HG02981 (cell line): ENCODE measurements at regions not wholly inside any gene's neighbourhood (a gene's known extent, or its start where the extent isn't known, plus 50 kb on each side); places are given as distances from the start of the nearest gene placed in this dataset.
"Not testable (repeated sequence)": the region's sequence is repeated elsewhere in the genome, so short reads cannot be mapped to it uniquely, and the experiment has no call there.

Source experiments
- ATAC-seq: cut with Tn5 transposase; IDR thresholded peaks from one replicate; pipeline ENCODE4 v1.9.1; 2021; ENCODE audit warnings: mild to moderate bottlenecking, moderate library complexity; ENCODE audit not compliant: unreplicated experiment

DNA sequence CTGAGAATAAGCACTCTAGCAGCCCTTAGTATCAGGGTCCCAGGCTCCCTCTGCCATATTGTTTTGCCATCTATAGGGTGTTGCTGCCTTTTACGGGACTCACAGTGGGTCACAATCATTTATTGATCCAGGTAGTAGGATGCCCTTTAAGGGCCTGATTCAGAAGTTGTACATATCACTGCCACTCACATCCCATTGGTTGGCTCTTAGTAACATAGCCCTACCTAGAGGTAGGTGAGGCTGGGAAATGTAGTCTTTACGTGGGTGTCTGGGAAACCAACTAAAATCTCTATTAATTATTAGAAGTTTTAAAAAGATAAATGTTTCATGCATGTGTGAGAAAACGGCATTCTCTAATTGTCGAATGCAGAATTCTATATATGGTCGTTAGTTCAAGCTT is 78.8 kb upstream of the ATP5PO start:
- ATAC-seq, result no peak

DNA sequence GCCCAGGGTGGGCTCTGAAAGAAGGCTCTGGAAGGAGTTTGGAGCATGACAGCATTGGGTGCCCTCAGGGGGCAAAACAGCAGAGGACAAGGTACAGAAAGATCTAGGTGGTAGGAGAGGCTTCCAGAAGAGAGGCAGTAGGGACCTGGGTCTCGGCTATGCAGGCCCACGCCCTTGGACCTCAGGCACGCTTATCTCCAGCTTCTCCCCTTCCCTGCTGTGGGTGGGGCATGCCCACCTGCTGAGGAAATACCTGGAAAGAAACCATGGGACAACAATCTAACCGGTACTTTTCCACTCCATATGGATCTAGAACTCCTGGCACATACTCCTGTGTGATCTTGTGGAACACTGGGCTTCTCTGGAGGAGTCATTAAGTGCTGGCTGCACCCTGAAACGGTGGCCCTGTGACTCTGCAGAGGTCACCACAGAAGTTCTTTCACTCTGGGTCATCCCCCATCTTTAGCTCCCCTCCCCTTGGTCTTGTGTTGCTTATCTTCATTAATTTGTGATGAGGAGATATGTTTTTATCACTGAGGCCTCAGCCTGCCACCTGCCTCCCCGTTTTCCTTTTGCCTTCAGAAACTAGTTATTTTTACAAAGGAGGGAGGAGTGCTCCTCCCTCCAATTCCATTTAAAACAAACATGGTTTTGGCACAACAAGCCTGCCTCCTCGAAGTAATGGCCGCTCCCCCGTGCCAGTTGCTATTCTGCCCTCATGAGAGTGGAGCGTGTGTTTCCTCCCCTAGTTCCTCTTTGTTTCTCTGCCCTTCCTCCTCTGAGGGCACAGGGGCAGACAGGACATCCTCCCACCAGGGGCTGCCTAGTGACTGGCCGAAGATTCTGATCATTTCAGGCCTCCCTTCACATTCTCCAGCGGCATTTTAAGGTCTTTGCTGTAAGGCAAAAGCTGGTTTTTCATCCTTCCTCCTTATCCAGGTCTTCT is 78.0 kb upstream of the ATP5PO start:
- ATAC-seq, result no peak

DNA sequence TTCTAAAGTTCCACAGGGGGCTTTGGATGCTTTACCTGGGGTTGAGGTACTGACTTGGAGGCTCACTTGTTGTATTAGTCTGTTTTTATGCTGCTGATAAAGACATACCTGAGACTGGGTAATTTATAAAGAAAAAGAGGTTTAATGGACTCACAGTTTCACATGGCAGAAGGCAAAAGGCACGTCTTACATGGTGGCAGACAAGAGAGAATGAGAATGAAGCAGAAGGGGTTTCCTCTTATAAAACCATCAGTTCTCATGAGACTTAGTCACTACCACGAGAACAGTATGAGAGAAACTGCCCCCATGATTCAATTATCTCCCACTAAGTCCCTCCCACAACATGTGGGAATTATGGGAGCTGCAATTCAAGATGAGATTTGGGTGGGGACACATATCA is 76.8 kb upstream of the ATP5PO start:
- not testable (repeated sequence) for ATAC-seq

DNA sequence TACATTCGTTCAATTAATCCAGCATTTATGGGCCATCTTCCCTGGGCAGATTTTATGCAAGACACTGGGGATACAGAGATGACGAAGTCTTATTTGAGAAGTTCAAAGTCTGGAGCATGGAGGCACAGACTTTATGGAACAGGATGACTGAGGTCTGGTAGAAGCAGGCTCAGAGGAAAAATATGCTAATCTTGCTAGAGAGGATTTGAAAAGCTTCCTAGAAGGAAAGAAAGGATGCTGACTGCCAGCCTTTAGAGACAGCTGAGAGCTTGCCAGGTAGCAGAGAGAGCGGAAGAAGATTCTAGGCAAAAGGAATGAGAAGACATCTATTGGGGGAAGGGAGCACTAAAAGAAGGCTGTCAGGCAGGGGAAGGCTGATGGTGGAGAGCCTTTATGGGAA is 75.5 kb upstream of the ATP5PO start:
- ATAC-seq, result no peak

DNA sequence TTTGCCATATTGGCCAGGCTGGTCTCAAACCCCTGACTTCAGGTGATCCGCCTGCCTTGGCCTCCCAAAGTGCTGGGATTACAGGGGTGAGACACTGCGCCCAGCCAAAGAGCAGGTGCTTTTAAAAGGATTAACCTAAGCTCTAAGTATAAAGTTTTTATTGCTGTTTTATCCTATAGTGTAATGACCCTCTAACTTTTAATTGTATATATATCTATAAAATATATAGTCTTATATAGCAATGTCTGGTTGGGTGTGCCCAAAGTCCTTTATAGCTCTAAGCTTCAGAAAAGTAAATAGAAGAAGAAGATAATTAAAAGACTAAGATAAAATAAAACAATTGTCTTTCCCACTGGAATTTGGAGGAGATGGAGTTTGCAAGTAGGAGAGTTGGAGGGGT is 73.8 kb upstream of the ATP5PO start:
- ATAC-seq, result no peak

DNA sequence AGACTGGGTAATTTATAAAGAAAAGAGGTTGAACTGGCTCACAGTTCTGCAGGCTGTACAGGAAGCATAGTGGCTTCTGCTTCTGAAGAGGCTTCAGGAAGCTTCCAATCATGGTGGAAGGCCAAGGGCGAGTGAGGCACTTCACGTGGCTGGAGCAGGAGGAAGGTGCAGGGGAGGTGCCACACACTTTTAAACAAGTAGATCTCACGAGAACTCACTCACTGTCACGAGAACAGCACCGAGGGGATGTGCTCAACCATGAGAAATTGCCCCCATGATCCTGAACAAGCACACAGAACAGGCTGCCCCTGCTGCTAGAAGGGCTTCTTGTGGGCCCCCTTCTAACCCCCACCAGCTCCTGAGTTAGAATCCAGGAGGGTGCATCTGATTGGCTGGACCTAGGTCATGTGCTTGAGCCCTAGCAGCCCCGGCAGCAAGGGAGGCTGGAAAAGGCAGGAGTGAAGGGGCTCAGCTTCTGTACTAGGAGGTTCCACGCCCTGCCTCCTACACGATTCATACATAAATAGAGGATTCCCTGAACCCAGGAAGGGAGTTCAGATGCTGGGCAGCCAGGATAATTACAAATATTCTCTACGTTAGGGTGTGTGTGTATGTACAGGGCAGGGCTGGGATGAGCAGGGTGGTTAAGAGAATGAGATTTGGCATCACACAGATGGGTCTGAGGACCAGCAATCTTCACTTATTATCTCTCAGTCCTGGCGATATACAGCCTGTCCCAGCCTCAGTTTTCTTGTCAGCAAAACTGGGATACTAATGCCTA is 72.8 kb upstream of the ATP5PO start:
- no peak for ATAC-seq

DNA sequence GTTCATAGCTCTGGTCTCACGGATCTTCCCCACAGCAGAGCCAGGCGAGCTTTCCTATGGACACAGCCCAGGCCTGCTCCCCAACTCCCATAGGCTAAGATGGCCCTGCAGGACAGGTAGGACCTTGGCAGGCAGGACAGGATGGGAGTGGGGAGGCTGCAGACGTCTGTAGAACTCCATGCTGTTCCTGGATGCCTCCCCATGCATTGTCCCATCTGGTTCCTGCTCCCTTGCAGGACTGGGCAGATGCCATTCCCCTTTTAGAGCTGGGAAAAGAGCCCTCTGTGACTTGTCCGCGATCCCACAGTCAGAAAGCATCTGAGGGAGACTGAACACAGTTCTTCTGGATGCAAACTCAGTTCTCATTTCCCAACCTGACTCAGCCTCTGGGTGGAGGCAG is 71.9 kb upstream of the ATP5PO start:
- ATAC-seq, result no peak

DNA sequence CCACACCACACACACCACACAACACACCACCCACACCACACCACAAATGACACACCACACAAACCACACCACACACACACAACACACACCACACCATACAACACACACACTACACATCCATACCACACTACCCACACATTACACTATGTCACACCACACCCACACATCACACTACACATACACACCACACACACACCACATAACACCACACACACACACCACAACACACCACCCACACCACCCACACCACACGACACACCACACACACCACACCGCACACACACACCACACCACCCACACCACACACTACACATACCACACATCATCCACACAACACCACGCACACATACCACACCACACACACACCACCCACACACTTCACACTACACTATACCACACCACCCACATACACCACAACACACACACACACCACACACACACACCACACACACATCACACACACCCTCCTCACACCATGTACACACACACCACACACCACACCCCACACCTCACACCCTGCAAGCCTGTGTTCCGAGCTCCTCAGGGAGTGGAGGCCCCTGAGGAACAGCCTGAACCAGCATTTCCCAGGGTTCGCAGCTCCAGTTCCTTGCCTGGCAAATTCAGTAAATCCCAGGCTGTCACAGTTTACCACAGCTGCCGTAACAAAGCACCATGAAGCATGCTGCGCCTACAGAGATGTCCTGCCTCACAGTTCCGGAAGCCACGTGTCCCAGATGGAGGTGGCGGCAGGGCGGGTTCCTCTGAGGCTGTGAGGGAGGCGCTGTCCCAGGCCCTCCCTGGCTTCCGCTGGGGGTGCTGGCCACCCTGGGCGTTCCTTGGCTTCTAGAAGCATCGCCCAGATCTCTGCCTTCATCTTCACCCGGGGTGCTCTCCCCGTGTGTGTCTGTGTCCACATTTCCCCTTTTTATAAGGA is 69.8 kb upstream of the ATP5PO start:
- no peak for ATAC-seq

DNA sequence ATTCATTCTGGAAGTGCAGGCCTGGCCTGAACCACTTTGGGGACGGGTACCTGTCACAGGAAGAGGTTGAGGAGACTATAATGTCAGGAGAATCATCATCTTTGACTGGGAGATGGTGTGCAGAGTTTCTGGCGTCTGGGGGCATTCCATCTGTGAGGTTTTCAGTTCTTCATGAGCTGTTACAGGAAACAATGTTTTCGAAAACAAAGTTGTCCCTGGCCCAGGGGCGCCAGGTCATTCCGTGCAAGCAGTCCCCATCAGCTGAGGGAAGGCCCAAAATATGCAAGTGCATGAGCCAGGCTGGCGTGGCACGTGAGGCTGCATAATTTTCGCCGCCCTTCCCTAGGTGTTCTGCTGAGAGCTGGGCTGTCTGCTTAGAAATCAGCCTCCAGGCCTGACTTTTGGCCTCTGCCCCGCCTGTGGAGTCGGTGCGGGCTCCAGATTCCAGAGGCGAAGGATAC is 68.4 kb upstream of the ATP5PO start:
- no peak for ATAC-seq

DNA sequence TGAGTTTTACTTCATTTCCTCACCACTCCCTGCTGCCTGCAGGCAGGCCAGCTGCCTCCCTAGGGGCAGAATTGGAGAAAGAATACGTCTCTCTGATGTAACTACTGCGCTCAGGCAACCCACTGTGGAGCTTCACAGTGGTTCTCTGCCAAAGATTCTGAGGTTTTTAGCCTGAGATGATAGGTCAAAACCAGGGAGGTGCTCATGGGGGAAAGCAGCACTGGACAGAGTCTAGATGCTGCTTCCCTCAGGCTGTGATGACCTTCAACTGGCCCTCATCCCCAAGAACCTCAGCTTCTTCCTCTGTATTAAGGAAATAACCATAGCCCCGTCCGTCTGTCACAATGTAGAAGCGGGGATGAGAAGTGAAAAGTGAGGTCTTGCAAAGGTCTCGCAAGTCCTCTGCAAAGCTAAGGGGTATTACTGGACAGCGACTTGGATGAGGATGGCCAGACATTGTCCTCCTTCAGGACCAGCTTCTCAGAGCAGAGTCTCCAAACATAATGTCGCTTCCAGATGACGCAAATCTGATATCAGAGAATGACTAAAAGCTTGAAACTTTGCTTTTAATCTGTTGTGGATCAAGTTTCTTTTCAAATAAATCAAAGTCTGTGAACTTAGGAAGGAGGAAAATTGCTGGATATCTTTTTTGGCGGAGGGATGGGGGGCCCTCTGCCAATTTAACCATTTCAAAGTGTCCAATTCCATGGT is 65.9 kb upstream of the ATP5PO start:
- no peak for ATAC-seq

DNA sequence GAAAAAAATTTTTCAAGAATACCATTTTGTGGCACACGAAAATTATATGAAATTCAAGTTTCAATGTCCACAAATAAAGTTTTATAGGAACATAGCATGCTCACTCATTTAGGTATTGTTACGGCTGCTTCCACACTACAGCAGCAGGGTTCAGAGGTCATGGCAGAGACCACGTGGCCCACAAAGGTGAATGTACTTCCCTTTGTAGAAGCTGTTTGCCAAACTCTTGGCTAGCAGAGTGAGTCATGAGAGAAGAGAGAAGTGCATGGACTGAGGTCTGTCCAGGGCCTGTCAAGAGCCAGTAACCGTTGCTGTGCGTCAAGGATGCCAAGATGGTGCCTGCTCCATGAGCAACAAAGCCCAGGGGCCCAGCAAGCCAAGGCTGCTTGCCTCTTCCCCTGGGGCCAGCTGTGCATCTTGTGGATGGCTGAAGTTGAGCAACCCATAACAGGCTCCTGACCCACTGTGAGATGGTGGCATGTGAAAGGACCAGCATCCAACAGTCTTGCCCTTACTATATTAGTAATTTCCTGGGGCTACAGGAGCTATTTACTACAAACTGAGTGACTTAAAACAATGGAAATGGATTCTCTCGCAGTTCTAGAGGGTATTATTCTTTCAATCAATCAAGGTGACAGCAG is 64.8 kb upstream of the ATP5PO start:
- no peak for ATAC-seq

DNA sequence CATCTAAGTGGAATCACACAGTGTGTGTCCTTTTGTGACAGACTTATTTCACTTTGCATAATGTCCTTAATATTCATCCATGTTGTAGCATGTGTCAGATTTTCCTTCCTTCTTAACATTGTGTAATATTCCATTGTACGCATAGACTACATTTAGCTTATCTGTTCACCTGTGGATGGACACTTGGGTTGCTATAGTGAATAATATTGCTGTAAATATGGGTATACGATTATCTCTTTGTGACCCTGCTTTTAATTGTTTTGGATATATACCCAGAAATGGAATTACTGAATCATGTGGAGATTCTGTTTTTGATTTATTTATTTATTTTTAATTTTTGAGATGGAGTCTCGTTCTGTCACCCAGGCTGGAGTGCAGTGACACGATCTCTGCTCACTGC is 63.0 kb upstream of the ATP5PO start:
- no peak for ATAC-seq

DNA sequence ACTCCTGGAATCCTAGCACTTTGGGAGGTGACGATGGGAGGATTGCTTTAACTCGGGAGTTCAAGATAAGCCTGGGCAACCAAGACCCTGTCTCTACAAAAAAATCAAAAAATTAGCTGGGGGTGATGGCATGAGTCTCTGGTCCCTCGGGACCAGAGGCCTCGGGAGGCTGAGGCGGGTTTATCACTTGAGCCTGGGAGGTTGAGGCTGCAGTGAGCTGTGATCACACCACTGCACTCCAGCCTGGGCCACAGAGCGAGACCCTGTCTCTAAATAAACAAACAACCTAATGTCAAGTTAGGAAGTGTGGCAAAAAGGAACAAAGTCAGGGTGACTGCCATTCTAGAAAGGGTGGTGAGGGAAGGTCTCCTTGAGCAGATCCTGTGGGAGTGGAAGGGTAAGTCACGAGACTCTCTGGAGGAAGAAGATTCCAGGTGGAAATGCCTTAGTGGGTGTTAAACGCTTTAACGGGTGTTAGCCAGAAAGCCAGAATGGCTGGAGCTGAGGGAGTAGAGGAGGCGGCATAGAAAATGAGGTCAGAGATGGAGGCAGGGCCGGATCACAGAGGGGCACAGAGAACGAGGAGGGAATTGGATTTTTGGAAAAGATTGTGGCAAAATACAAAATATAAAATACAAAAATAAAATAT is 62.2 kb upstream of the ATP5PO start:
- no peak for ATAC-seq

DNA sequence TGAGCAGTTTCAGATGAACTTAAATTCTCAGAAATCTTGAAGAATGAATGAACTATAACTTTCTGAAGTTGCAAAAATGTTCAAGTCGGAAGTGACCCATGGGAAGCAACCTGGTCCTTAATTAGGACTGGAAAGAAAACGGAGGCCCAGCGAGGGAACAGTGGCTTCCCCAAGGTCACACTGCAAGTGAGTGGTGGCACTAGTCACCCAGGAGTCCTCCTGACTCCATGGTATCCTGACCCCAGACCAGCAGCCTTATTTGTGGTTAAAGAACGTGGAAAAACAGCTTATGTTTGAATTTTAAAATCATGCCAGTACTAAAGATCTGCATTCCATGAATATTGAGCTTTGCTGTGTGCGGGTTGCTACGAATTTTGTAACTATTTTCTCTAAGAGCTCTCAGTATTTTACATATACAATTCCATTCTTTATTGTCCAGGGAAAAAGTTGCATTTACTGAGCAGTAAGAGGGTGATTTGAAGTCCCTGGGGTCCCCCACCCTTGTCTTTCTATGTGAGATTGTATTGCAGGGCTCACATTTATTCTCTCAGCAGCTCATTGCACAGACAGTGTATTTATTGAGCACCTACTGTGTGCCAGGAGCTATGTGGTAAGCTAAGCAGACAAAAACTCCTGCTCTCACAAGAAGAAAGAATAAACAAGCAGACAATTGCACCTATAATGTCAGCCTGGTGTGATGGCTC is 61.6 kb upstream of the ATP5PO start:
- ATAC-seq, result no peak

DNA sequence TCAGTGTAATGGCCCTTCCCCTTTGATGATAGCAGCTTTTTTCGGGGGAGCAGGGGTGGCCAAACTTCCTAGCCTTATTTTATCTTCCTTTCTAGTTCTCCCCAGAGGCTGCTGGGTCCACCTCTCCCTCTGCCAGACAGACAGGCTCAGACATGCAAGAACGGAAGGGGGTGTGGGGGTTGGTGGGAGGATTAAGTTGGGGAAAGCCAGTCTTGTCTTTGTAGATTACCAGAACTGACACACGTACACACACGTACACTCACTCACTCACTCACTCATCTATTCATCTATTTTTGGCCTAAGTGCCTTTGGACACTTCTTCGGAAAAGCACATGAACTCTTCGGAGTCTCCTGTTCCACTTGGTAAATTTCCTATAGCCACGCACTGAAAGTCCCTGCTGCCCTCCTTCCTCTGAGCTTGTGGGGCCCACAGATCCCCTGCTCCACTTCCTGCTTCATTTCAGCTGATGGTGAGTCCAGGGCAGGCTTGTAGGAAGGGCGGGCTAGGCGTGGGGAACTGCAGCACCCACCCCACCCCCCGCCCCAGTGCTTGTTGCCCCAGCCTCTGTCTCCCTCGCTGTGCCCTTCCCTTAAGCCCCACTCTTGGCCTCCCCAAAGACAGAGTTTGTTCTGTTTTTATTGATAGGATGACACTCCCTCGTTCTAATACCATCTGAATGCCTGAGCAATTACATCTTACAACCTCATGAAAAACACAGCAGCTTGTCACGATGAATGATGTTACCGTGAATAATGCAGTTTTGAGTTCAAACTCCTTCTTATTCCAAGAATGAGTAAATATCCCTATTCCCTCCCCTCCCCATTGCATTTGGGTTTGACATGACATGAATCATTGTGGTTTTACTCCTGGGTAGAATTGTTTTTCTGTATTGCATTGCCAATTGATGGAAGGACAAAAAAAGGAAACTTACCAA is 60.7 kb upstream of the ATP5PO start:
- peak; percentile 33 for ATAC-seq

DNA sequence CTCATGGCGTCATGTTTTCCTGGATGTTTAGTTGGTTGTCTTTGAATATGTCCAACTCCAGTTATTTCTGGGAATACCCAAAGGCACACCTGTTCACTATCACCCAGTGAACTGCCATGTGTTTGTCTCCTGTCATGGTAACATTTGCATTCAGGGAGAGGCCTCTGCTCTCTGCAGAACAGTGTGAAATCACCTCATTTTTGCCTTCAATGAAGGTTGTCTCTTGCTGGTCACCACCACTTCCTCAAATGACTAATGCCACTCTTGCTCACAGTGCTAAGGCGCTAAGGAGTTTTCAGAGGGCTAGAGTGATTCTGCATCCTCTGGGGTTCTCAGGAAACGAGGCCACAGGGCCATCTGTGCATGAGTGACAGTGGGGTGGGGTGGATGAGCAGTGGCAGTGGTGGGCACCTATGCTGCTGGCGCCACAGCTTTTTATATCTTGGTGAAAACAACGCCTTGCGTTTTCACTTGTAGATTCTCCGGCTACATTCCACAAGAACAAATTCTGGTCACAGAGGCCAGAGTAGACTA is 60.0 kb upstream of the ATP5PO start:
- peak; percentile 82 for ATAC-seq
